Tibial artery (tissue), 4 donors: ENCODE measurements at regions not wholly inside any gene's neighbourhood (a gene's known extent, or its start where the extent isn't known, plus 50 kb on each side); places are given as distances from the start of the nearest gene placed in this dataset.
A peak's percentile ranks its signal among the peaks of the same experiment; 100 is the strongest.

ENCODE experiments used
- DNase-seq, 2 donors: peaks; one replicate each; pipeline ENCODE4 v3.0.0-alpha.2; 2019
- H3K27ac ChIP-seq, 2 donors: fragments of 200-600 bp; sonication (generic) in 1 of 2; 1 replicate in 1 of 2; 2 replicates in 1 of 2; pipeline ENCODE4 v1.5.1; 2018 to 2019; ENCODE audit warnings: mild to moderate bottlenecking in 1 of 2
- H3K27me3 ChIP-seq, 2 donors: fragments of 200-600 bp; sonication (generic) in 1 of 2; one replicate each; pipeline versions ENCODE4 v1.5.1 to v1.6.0; 2016 to 2019
- H3K36me3 ChIP-seq, 3 donors: fragments of 200-600 bp; sonication (generic) in 2 of 3; one replicate each; pipeline ENCODE4 v1.5.1; 2016 to 2019; ENCODE audit warnings: mild to moderate bottlenecking in 2 of 3
- H3K4me1 ChIP-seq, 4 donors: fragments of 200-600 bp; sonication (generic) in 2 of 4; 1 replicate in 3 of 4; 2 replicates in 1 of 4; pipeline ENCODE4 v1.5.1; 2016 to 2019
- H3K4me3 ChIP-seq, 2 donors: fragments of 200-600 bp; sonication (generic) in 1 of 2; 1 replicate in 1 of 2; 2 replicates in 1 of 2; pipeline ENCODE4 v1.5.1; 2018 to 2019; ENCODE audit warnings: mild to moderate bottlenecking in 2 of 2
- H3K9me3 ChIP-seq, 3 donors: fragments of 200-600 bp; sonication (generic) in 1 of 3; one replicate each; pipeline ENCODE4 v1.5.1; 2016 to 2019
- CTCF ChIP-seq, 2 experiments: fragments of 200-600 bp in 1 of 2; fragments of 450-650 bp in 1 of 2; IDR thresholded peaks; one replicate each; pipeline ENCODE4 v1.5.1; 2017 to 2019; ENCODE audit warnings: antibody characterized with exemption in 2 of 2, mild to moderate bottlenecking in 1 of 2, moderate library complexity in 1 of 2
- intact Hi-C: fragments of 100-400 bp; cut with DNase I; formaldehyde crosslinking; loops from one replicate; pipeline ENCODE4 v1.15.0; 2023; ENCODE audit warnings: low total_unique reads

GRCh38 chr13:22271903-22272302 lies 601.0 kb downstream of the FGF9 start:
- DNase-seq, result no peak
- Histone ChIP-seq H3K9me3 (no peaks in the 10 kb centered on the region), H3K4me1 (no peaks in the 10 kb centered on the region), H3K27me3 (no peaks in the 10 kb centered on the region), H3K4me3 (no peak overlapping the region), H3K27ac (no peak overlapping the region), H3K36me3 (no peaks in the 10 kb centered on the region)
- intact Hi-C loops, result no loop called here
- TF ChIP-seq CTCF (IDR thresholded peaks at IDR 0.05), result no peak

- no peak for DNase-seq
- no peak overlapping the region for H3K4me3 ChIP-seq
- TF ChIP-seq CTCF (IDR thresholded peaks at IDR 0.05), result no peak
- no peaks in the 10 kb centered on the region for H3K36me3 ChIP-seq
- H3K4me1 ChIP-seq, result peaks cover 0 to 5% (median 1%) of the 10 kb centered on the region in 4 donors
- H3K9me3 ChIP-seq, result no peaks in the 10 kb centered on the region
- intact Hi-C loops, result no loop called here
- no peaks in the 10 kb centered on the region for H3K27me3 ChIP-seq
- H3K27ac ChIP-seq, result no peak overlapping the region
Observed at GRCh38 chr13:22275393-22275792, 604.5 kb downstream of the FGF9 start.

- Histone ChIP-seq H3K27me3 (no peaks in the 10 kb centered on the region), H3K9me3 (no peaks in the 10 kb centered on the region), H3K36me3 (no peaks in the 10 kb centered on the region), H3K4me3 (no peak overlapping the region), H3K4me1 (peaks cover 0 to 5% (median 1%) of the 10 kb centered on the region in 4 donors), H3K27ac (no peak overlapping the region)
- no peak for TF ChIP-seq CTCF (IDR thresholded peaks at IDR 0.05)
- intact Hi-C loops, result no loop called here
- DNase-seq, result no peak
Observed at GRCh38 chr13:22276616-22277015, 605.7 kb downstream of the FGF9 start.

GRCh38 chr13:22278336-22278929 lies 607.6 kb downstream of the FGF9 start:
- H3K27ac ChIP-seq, result no peak overlapping the region
- H3K27me3 ChIP-seq, result no peaks in the 10 kb centered on the region
- peak in 1 of 2 donors; percentile 42 for DNase-seq
- H3K4me1 ChIP-seq, result peaks cover 0 to 5% (median 1%) of the 10 kb centered on the region in 4 donors
- TF ChIP-seq CTCF (IDR thresholded peaks at IDR 0.05), result peak; percentile 32 to 37
- H3K4me3 ChIP-seq, result no peak overlapping the region
- intact Hi-C loops, result no loop called here
- no peaks in the 10 kb centered on the region for H3K9me3 ChIP-seq
- no peaks in the 10 kb centered on the region for H3K36me3 ChIP-seq

- TF ChIP-seq CTCF (IDR thresholded peaks at IDR 0.05), result no peak
- Histone ChIP-seq H3K4me3 (no peak overlapping the region), H3K4me1 (peaks cover 0 to 3% (median 0%) of the 10 kb centered on the region in 4 donors), H3K36me3 (no peaks in the 10 kb centered on the region), H3K9me3 (no peaks in the 10 kb centered on the region), H3K27ac (no peak overlapping the region), H3K27me3 (no peaks in the 10 kb centered on the region)
- intact Hi-C loops, result no loop called here
- no peak for DNase-seq
Observed at GRCh38 chr13:22285867-22286266, 615.0 kb downstream of the FGF9 start.

GRCh38 chr13:22286338-22286737 lies 615.5 kb downstream of the FGF9 start:
- no peaks in the 10 kb centered on the region for H3K9me3 ChIP-seq
- H3K4me1 ChIP-seq, result peaks cover 0 to 3% (median 0%) of the 10 kb centered on the region in 4 donors
- DNase-seq, result no peak
- H3K27me3 ChIP-seq, result no peaks in the 10 kb centered on the region
- peak overlapping the region in 1 of 2 donors; percentile 17 for H3K27ac ChIP-seq
- intact Hi-C loops, result no loop called here
- H3K4me3 ChIP-seq, result no peak overlapping the region
- TF ChIP-seq CTCF (IDR thresholded peaks at IDR 0.05), result no peak
- no peaks in the 10 kb centered on the region for H3K36me3 ChIP-seq
